Thyroid gland (tissue), 4 donors: ENCODE measurements at regions not wholly inside any gene's neighbourhood (a gene's known extent, or its start where the extent isn't known, plus 50 kb on each side); places are given as distances from the start of the nearest gene placed in this dataset.

Experiments
- CTCF ChIP-seq, 6 experiments: fragments of 200-600 bp in 3 of 6; fragments of 450-650 bp in 3 of 6; sonication (generic) in 3 of 6; IDR thresholded peaks; one replicate each; pipeline ENCODE4 v1.5.1; 2016 to 2019; ENCODE audit warnings: antibody characterized with exemption in 6 of 6, mild to moderate bottlenecking in 2 of 6, inconsistent platforms in 1 of 6, moderate library complexity in 1 of 6
- POLR2A ChIP-seq, 2 donors: fragments of 450-650 bp; IDR thresholded peaks; one replicate each; pipeline ENCODE4 v1.6.1; 2017; ENCODE audit warnings: antibody characterized with exemption in 2 of 2, mild to moderate bottlenecking in 2 of 2, moderate library complexity in 1 of 2

DNA sequence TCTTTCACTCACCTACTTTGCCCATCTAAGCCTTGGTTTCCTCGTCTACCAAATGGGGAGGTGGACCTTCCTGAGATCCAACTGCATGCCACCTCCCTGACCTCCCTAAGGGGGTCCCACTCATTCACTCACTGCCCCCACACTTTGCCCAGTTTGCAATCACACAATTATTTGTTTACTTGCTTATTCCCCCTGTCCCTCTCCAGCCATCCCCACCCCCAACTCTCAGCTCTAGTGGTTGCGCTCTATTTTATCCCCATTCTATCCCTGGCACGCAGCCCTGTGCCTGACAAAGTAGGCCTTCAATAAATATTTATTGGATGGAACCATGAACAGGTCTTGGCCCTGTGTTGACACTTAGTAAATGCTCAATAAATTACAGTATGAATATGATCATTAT is 130.8 kb upstream of the LARP1 start:
- TF ChIP-seq POLR2A (IDR thresholded peaks at IDR 0.05) (no peak), CTCF (IDR thresholded peaks at IDR 0.05) (no peak)
